Mucosa of rectum (tissue), 2 donors: ENCODE measurements at regions not wholly inside any gene's neighbourhood (a gene's known extent, or its start where the extent isn't known, plus 50 kb on each side); places are given as distances from the start of the nearest gene placed in this dataset.

Source experiments
- H3K27ac ChIP-seq, 2 donors: one replicate each; pipeline ENCODE4 v1.7.0; 2013; ENCODE audit warnings: inconsistent platforms in 2 of 2, low read depth in 2 of 2, low read length in 2 of 2
- H3K27me3 ChIP-seq, 2 donors: one replicate each; pipeline ENCODE4 v1.7.0; 2013; ENCODE audit warnings: low read length in 2 of 2; ENCODE audit not compliant: control insufficient read depth in 2 of 2, insufficient read depth in 2 of 2
- H3K36me3 ChIP-seq, 2 donors: one replicate each; pipeline ENCODE4 v1.7.0; 2013; ENCODE audit warnings: low read length in 2 of 2; ENCODE audit not compliant: control insufficient read depth in 2 of 2, insufficient read depth in 2 of 2
- H3K4me1 ChIP-seq, 2 donors: one replicate each; pipeline ENCODE4 v1.7.0; 2013; ENCODE audit warnings: low read length in 2 of 2, mild to moderate bottlenecking in 1 of 2; ENCODE audit not compliant: control insufficient read depth in 2 of 2, insufficient read depth in 2 of 2
- H3K4me3 ChIP-seq, 2 donors: one replicate each; pipeline ENCODE4 v1.7.0; 2013; ENCODE audit warnings: low read length in 2 of 2
- H3K9ac ChIP-seq, 2 donors: one replicate each; pipeline ENCODE4 v1.7.0; 2013; ENCODE audit warnings: low read length in 2 of 2, low read depth in 1 of 2, mild to moderate bottlenecking in 1 of 2
- H3K9me3 ChIP-seq, 2 donors: one replicate each; pipeline ENCODE4 v1.7.0; 2013; ENCODE audit warnings: low read length in 2 of 2; ENCODE audit not compliant: control insufficient read depth in 2 of 2
- donor health status: healthy.
- donor health status: Normal muscosa, but diverticular disease.

- Histone ChIP-seq H3K27ac (no peak overlapping the region), H3K27me3 (no peaks in the 10 kb centered on the region), H3K4me3 (no peak overlapping the region), H3K9ac (no peak overlapping the region), H3K36me3 (no peaks in the 10 kb centered on the region), H3K9me3 (no peaks in the 10 kb centered on the region), H3K4me1 (no peaks in the 10 kb centered on the region)
Observed at GRCh38 chr10:118148247-118148646, 101.5 kb upstream of the RAB11FIP2 start.

- Histone ChIP-seq H3K9ac (no peak overlapping the region), H3K4me3 (no peak overlapping the region), H3K4me1 (no peaks in the 10 kb centered on the region)
Observed at GRCh38 chr10:118145256-118145655, 98.5 kb upstream of the RAB11FIP2 start.

GRCh38 chr10:118141471-118141870 lies 94.7 kb upstream of the RAB11FIP2 start:
- H3K9me3 ChIP-seq, result no peaks in the 10 kb centered on the region
- H3K36me3 ChIP-seq, result no peaks in the 10 kb centered on the region
- no peak overlapping the region for H3K4me3 ChIP-seq
- no peaks in the 10 kb centered on the region for H3K4me1 ChIP-seq
- no peak overlapping the region for H3K9ac ChIP-seq
- H3K27ac ChIP-seq, result no peak overlapping the region
- H3K27me3 ChIP-seq, result no peaks in the 10 kb centered on the region

More at GRCh38 chr10:118145256-118145655, 98.5 kb upstream of the RAB11FIP2 start:
- Histone ChIP-seq H3K36me3 (no peaks in the 10 kb centered on the region), H3K9me3 (no peaks in the 10 kb centered on the region), H3K27ac (no peak overlapping the region), H3K27me3 (no peaks in the 10 kb centered on the region)

- no peaks in the 10 kb centered on the region for H3K27me3 ChIP-seq
- H3K27ac ChIP-seq, result no peak overlapping the region
- no peaks in the 10 kb centered on the region for H3K36me3 ChIP-seq
- no peaks in the 10 kb centered on the region for H3K4me1 ChIP-seq
- no peaks in the 10 kb centered on the region for H3K9me3 ChIP-seq
- no peak overlapping the region for H3K4me3 ChIP-seq
- H3K9ac ChIP-seq, result no peak overlapping the region
Observed at GRCh38 chr10:118139321-118139720, 92.6 kb upstream of the RAB11FIP2 start.

GRCh38 chr10:118128675-118129074 lies 81.9 kb upstream of the RAB11FIP2 start:
- Histone ChIP-seq H3K9me3 (no peaks in the 10 kb centered on the region), H3K27ac (no peak overlapping the region), H3K4me1 (no peaks in the 10 kb centered on the region), H3K36me3 (no peaks in the 10 kb centered on the region), H3K4me3 (no peak overlapping the region), H3K27me3 (no peaks in the 10 kb centered on the region), H3K9ac (no peak overlapping the region)

GRCh38 chr10:118118716-118119115 lies 72.0 kb upstream of the RAB11FIP2 start:
- H3K4me3 ChIP-seq, result no peak overlapping the region
- no peaks in the 10 kb centered on the region for H3K9me3 ChIP-seq
- H3K9ac ChIP-seq, result no peak overlapping the region
- no peak overlapping the region for H3K27ac ChIP-seq
- H3K36me3 ChIP-seq, result no peaks in the 10 kb centered on the region
- no peaks in the 10 kb centered on the region for H3K27me3 ChIP-seq
- H3K4me1 ChIP-seq, result no peaks in the 10 kb centered on the region

- H3K4me3 ChIP-seq, result no peak overlapping the region
Observed at GRCh38 chr10:118116715-118117449, 70.1 kb upstream of the RAB11FIP2 start.

GRCh38 chr10:118116362-118116714 lies 69.6 kb upstream of the RAB11FIP2 start:
- no peak overlapping the region for H3K4me3 ChIP-seq

More at GRCh38 chr10:118116715-118117449, 70.1 kb upstream of the RAB11FIP2 start:
- Histone ChIP-seq H3K9me3 (no peaks in the 10 kb centered on the region), H3K27me3 (no peaks in the 10 kb centered on the region), H3K27ac (no peak overlapping the region), H3K4me1 (no peaks in the 10 kb centered on the region), H3K9ac (no peak overlapping the region), H3K36me3 (no peaks in the 10 kb centered on the region)

GRCh38 chr10:118115701-118116100 lies 69.0 kb upstream of the RAB11FIP2 start:
- Histone ChIP-seq H3K9me3 (no peaks in the 10 kb centered on the region), H3K36me3 (no peaks in the 10 kb centered on the region), H3K27me3 (no peaks in the 10 kb centered on the region), H3K9ac (no peak overlapping the region), H3K4me1 (no peaks in the 10 kb centered on the region), H3K4me3 (no peak overlapping the region), H3K27ac (no peak overlapping the region)

More at GRCh38 chr10:118116362-118116714, 69.6 kb upstream of the RAB11FIP2 start:
- Histone ChIP-seq H3K4me1 (no peaks in the 10 kb centered on the region), H3K9me3 (no peaks in the 10 kb centered on the region), H3K9ac (no peak overlapping the region), H3K27ac (no peak overlapping the region), H3K27me3 (no peaks in the 10 kb centered on the region), H3K36me3 (no peaks in the 10 kb centered on the region)

- H3K9me3 ChIP-seq, result no peaks in the 10 kb centered on the region
- H3K4me3 ChIP-seq, result no peak overlapping the region
- H3K4me1 ChIP-seq, result no peaks in the 10 kb centered on the region
- H3K27ac ChIP-seq, result no peak overlapping the region
- no peaks in the 10 kb centered on the region for H3K36me3 ChIP-seq
- H3K9ac ChIP-seq, result no peak overlapping the region
- no peaks in the 10 kb centered on the region for H3K27me3 ChIP-seq
Observed at GRCh38 chr10:118114992-118115391, 68.3 kb upstream of the RAB11FIP2 start.
